Stomach (tissue), 8 donors: ENCODE measurements at regions not wholly inside any gene's neighbourhood (a gene's known extent, or its start where the extent isn't known, plus 50 kb on each side); places are given as distances from the start of the nearest gene placed in this dataset.

Source experiments
- DNase-seq, 2 donors: peaks; one replicate each; pipeline versions ENCODE4 v3.0.0 to v3.0.0-alpha.2; 2013 to 2019
- H3K27ac ChIP-seq, 5 donors: fragments of 200-600 bp in 4 of 5; sonication (generic) in 4 of 5; one replicate each; pipeline ENCODE4 v1.5.1; 2013 to 2019; ENCODE audit warnings: mild to moderate bottlenecking in 1 of 5, moderate library complexity in 1 of 5
- H3K27me3 ChIP-seq, 3 donors: fragments of 200-600 bp; sonication (generic); one replicate each; pipeline ENCODE4 v1.5.1; 2017 to 2019; ENCODE audit warnings: mixed run types in 1 of 3
- H3K36me3 ChIP-seq, 4 donors: fragments of 200-600 bp; sonication (generic); 1 replicate in 3 of 4; 2 replicates in 1 of 4; pipeline ENCODE4 v1.5.1; 2016 to 2019
- H3K4me1 ChIP-seq, 4 donors: fragments of 200-600 bp; sonication (generic); one replicate each; pipeline ENCODE4 v1.5.1; 2016 to 2019
- H3K4me3 ChIP-seq, 4 donors: fragments of 200-600 bp; sonication (generic) in 3 of 4; one replicate each; pipeline ENCODE4 v1.5.1; 2016 to 2019; ENCODE audit warnings: mild to moderate bottlenecking in 1 of 4
- H3K9me3 ChIP-seq, 4 donors: fragments of 200-600 bp; sonication (generic); one replicate each; pipeline ENCODE4 v1.5.1; 2016 to 2019
- EP300 ChIP-seq: sonication (generic); formaldehyde crosslinking; IDR thresholded peaks from one replicate; pipeline ENCODE4 v1.6.1; 2017; ENCODE audit warnings: antibody characterized with exemption
- POLR2A ChIP-seq, 4 donors: fragments of 450-650 bp; IDR thresholded peaks; one replicate each; pipeline ENCODE4 v1.6.1; 2016; ENCODE audit warnings: antibody characterized with exemption in 4 of 4, control low read depth in 2 of 4, mild to moderate bottlenecking in 1 of 4, moderate library complexity in 1 of 4
- POLR2AphosphoS5 ChIP-seq, 3 donors: sonication (generic); formaldehyde crosslinking; IDR thresholded peaks; one replicate each; pipeline ENCODE4 v1.6.1; 2016; ENCODE audit warnings: antibody characterized with exemption in 3 of 3
- WGBS, 5 donors: extraction: QIAGEN DNeasy Blood & Tissue Kit in 3 of 5; methylation state at CpG; one replicate each; pipeline versions ENCODE4 v1.1.5 to v1.1.7; 2013 to 2018; 5-methylcytosine and 5-hydroxymethylcytosine counted together
- intact Hi-C: fragments of 100-400 bp; cut with DNase I; formaldehyde crosslinking; loops from one replicate; pipeline ENCODE4 v1.15.1; 2023; ENCODE audit warnings: low total_unique reads
- TF ChIP-seq, protein P1 (sequence below), 7 experiments: fragments of 450-650 bp in 4 of 7; fragments of 200-600 bp in 3 of 7; sonication (generic) in 3 of 7; IDR thresholded peaks; one replicate each; pipeline ENCODE4 v1.5.1; 2016 to 2019; ENCODE audit warnings: antibody characterized with exemption in 7 of 7, control low read depth in 2 of 7, mild to moderate bottlenecking in 1 of 7
- donor health status: healthy with polysubstance abuse.
- donor health status: Bipolar disorder and iron deficiency.
- donor health status: healthy.

DNA sequence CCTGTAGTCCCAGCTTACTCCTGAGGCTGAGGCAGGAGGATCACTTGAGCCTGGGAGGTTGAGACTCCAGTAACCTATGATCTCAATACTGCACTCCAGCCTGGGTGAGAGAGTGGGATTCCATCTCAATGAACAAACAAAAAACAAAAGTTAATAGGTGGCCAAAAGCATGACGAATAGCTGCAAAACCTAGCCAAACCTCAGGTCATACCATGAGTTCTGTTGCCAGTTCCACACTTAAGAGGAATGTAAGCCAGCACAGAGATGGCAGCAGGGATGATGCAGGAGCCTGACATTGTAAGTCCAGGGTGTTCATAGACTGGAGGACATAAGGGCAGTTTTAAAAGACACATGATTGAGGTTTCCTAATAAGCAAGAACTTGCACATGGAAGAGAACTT, 55.3 kb upstream of the RMDN2 start:
- peak overlapping the region in 3 of 5 donors; percentile 56 to 83 (median 70) for H3K27ac ChIP-seq
- no peaks in the 10 kb centered on the region for H3K36me3 ChIP-seq
- 59 to 90% (median 87%) methylated on average over 1 of the region's 1 CpG for WGBS, 5 donors
- H3K4me1 ChIP-seq = peaks cover 7 to 52% (median 28%) of the 10 kb centered on the region in 4 donors
- TF ChIP-seq POLR2A (IDR thresholded peaks at IDR 0.05) (no peak), POLR2AphosphoS5 (IDR thresholded peaks at IDR 0.05) (peak in 1 of 3 donors; percentile 15), EP300 (no peak)
- intact Hi-C loops = no loop called here
- no peaks in the 10 kb centered on the region for H3K27me3 ChIP-seq
- H3K9me3 ChIP-seq = no peaks in the 10 kb centered on the region
- no peak for DNase-seq
- no peak overlapping the region for H3K4me3 ChIP-seq

DNA sequence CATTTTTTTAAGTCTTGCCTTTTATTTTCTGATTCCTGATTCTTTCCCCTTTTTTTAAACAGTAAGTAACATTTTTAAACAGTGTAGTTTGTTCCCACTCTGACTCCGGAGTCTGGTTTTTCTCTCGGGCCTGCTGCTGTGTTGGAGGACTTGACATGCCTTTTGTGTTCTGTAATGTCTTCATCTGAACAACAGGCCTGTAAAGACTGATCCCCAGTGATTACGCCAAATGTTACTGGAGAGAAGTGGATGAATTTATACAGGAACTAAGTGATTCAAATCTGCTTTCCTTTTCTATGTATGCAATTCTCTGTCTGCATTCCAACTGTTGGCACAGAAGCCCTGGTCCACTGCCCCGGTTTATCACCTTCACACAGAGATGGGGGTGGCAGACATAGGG, 54.3 kb upstream of the RMDN2 start:
- H3K27ac ChIP-seq = peak overlapping the region in 4 of 5 donors; percentile 4 to 83 (median 63)
- H3K27me3 ChIP-seq = no peaks in the 10 kb centered on the region
- no peak overlapping the region for H3K4me3 ChIP-seq
- H3K4me1 ChIP-seq = peaks cover 3 to 50% (median 26%) of the 10 kb centered on the region in 4 donors
- peak in 1 of 2 donors; percentile 86 for DNase-seq
- intact Hi-C loops = no loop called here
- 44 to 77% (median 69%) methylated on average over 4 of the region's 4 CpGs for WGBS, 5 donors
- TF ChIP-seq POLR2AphosphoS5 (IDR thresholded peaks at IDR 0.05) = peak in 2 of 3 donors; percentile 34 to 53
- TF ChIP-seq, protein P1, sequence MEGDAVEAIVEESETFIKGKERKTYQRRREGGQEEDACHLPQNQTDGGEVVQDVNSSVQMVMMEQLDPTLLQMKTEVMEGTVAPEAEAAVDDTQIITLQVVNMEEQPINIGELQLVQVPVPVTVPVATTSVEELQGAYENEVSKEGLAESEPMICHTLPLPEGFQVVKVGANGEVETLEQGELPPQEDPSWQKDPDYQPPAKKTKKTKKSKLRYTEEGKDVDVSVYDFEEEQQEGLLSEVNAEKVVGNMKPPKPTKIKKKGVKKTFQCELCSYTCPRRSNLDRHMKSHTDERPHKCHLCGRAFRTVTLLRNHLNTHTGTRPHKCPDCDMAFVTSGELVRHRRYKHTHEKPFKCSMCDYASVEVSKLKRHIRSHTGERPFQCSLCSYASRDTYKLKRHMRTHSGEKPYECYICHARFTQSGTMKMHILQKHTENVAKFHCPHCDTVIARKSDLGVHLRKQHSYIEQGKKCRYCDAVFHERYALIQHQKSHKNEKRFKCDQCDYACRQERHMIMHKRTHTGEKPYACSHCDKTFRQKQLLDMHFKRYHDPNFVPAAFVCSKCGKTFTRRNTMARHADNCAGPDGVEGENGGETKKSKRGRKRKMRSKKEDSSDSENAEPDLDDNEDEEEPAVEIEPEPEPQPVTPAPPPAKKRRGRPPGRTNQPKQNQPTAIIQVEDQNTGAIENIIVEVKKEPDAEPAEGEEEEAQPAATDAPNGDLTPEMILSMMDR (IDR thresholded peaks at IDR 0.05) = no peak
- H3K36me3 ChIP-seq = no peaks in the 10 kb centered on the region
- H3K9me3 ChIP-seq = no peaks in the 10 kb centered on the region

DNA sequence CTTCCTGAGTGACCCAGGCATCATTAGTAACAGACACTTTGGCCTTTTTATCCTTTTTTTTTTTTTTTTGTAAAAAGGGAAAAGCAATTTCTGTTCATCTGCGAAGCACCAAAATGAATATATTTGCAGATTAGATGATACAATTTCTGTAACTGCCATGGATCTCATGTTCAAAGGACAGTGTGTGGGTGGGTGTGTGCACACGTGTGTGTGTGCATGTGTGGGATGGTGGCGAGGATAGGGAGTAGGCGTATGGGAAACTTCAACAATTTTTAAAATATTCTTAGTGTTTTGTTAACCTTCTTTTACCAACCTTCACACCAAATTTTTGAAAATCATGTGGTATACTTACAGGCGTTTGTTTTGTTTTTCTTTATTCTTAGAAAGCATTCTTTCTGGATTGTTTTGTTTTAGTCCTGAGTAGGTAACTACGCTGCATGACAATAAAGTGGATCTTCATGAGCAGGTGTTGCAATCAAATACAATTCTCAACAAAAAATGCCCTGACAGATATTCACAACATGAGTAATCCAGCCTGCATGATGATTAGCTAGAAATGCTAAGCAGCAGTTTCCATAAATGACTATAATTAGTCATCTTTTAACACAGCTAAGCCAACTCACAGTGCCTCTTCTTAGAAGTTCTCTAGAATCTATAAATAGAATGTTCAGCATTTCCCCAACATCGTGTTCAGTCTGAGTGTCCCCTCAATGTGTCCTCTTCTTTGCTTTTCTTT, 53.5 kb upstream of the RMDN2 start:
- no peak for DNase-seq
- peaks cover 0 to 42% (median 22%) of the 10 kb centered on the region in 4 donors for H3K4me1 ChIP-seq
- H3K4me3 ChIP-seq = no peak overlapping the region
- TF ChIP-seq, protein P1 (IDR thresholded peaks at IDR 0.05) = no peak
- TF ChIP-seq POLR2AphosphoS5 (IDR thresholded peaks at IDR 0.05) = peak in 2 of 3 donors; percentile 26 to 48
- TF ChIP-seq POLR2A (IDR thresholded peaks at IDR 0.05) = no peak
- WGBS, 5 donors = 57 to 80% (median 72%) methylated on average over 7 of the region's 7 CpGs
- H3K9me3 ChIP-seq = no peaks in the 10 kb centered on the region
- intact Hi-C loops = no loop called here
- H3K36me3 ChIP-seq = no peaks in the 10 kb centered on the region
- no peaks in the 10 kb centered on the region for H3K27me3 ChIP-seq
- H3K27ac ChIP-seq = peak overlapping the region in 3 of 5 donors; percentile 56 to 83 (median 71)

DNA sequence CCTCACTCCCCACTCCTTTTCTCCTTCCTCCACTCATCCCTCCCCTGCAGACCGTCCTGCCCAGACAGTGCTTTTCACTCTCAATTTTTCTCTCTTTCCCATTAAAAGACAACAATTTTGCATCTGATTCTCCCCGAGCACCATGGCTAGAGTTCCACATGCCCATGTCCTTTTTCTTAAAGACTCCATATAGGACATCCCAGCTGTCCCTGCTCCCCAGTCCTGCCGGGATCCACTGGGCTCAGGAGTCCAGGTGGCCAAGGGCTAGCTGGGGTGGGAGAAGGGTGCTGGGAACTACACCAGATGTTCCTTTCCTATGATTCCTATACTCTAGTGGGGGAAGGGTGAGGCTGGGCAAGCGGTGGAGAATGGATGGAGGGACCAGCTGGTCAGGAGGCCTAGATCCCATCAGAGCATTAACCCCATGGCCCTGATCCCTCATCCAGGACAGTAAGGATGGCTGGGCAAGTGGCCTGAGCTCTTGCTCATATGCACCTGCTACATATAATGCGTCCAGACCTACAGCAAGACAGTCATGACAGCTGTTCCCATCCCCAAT, 52.8 kb upstream of the RMDN2 start:
- no peak for DNase-seq
- Histone ChIP-seq H3K9me3 (no peaks in the 10 kb centered on the region), H3K4me1 (peaks cover 0 to 38% (median 18%) of the 10 kb centered on the region in 4 donors), H3K27ac (peak overlapping the region in 4 of 5 donors; percentile 14 to 83 (median 51)), H3K36me3 (no peaks in the 10 kb centered on the region), H3K27me3 (no peaks in the 10 kb centered on the region), H3K4me3 (no peak overlapping the region)
- TF ChIP-seq, protein P1 (IDR thresholded peaks at IDR 0.05) = no peak
- no peak for TF ChIP-seq EP300
- TF ChIP-seq POLR2AphosphoS5 (IDR thresholded peaks at IDR 0.05) = no peak
- no peak for TF ChIP-seq POLR2A (IDR thresholded peaks at IDR 0.05)
- intact Hi-C loops = no loop called here
- WGBS, 5 donors = 75 to 87% (median 81%) methylated on average over 5 of the region's 5 CpGs

DNA sequence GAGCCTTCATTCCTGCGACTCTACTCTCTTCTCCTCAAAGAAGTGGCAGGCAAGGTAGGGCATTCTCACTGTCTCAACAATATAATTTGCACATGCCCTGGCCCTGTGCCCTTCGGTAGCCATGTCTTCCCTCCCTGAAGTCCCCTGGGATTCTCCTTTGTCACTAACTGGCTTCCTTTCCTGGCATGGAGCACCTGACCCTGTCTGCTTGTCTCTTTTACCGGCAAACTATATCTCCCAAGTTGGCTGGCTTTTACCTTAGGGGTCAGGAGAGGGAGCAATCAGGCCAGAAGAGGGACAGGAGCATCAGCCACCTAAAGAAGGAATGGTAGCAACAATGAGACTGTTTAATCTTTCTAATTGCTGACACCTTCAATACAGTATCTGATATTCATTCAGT, 51.9 kb upstream of the RMDN2 start:
- WGBS, 5 donors = 69 to 91% (median 76%) methylated on average over 3 of the region's 3 CpGs
- intact Hi-C loops = no loop called here

More for the DNA sequence above, 51.9 kb upstream of the RMDN2 start:
- no peaks in the 10 kb centered on the region for H3K27me3 ChIP-seq
- H3K4me1 ChIP-seq = peaks cover 0 to 37% (median 16%) of the 10 kb centered on the region in 4 donors
- H3K27ac ChIP-seq = peak overlapping the region in 1 of 5 donors; percentile 71
- no peaks in the 10 kb centered on the region for H3K36me3 ChIP-seq
- H3K4me3 ChIP-seq = no peak overlapping the region
- H3K9me3 ChIP-seq = no peaks in the 10 kb centered on the region
- no peak for DNase-seq
- TF ChIP-seq POLR2A (IDR thresholded peaks at IDR 0.05) (no peak), POLR2AphosphoS5 (IDR thresholded peaks at IDR 0.05) (no peak)
- TF ChIP-seq, protein P1 (IDR thresholded peaks at IDR 0.05) = no peak
